Trophoblast cell (in vitro differentiated cells and primary cell): ENCODE measurements at regions not wholly inside any gene's neighbourhood (a gene's known extent, or its start where the extent isn't known, plus 50 kb on each side); places are given as distances from the start of the nearest gene placed in this dataset.

ENCODE experiments used
- DNase-seq, 2 donors: peaks; one replicate each; pipeline ENCODE4 v3.0.0-alpha.2; 2016
- H2AFZ ChIP-seq: 2 replicates; pipeline ENCODE4 v1.6.1; 2013; ENCODE audit warnings: low read length, moderate library complexity, mild to moderate bottlenecking; ENCODE audit not compliant: insufficient read depth, poor library complexity
- H2AK5ac ChIP-seq: 2 replicates; pipeline ENCODE4 v1.6.1; 2013; ENCODE audit warnings: mild to moderate bottlenecking, low read length
- H2BK120ac ChIP-seq: 2 replicates; pipeline ENCODE4 v1.6.1; 2013; ENCODE audit warnings: low read length, mild to moderate bottlenecking, moderate library complexity; ENCODE audit not compliant: insufficient read depth, poor library complexity
- H2BK12ac ChIP-seq: 2 replicates; pipeline ENCODE4 v1.6.1; 2013; ENCODE audit warnings: mild to moderate bottlenecking, low read length, moderate library complexity
- H2BK5ac ChIP-seq: 2 replicates; pipeline ENCODE4 v1.6.1; 2013; ENCODE audit warnings: low read length, low read depth, moderate library complexity, mild to moderate bottlenecking; ENCODE audit not compliant: poor library complexity
- H3K14ac ChIP-seq: 2 replicates; pipeline ENCODE4 v1.6.1; 2013; ENCODE audit warnings: mild to moderate bottlenecking, low read length
- H3K18ac ChIP-seq: 2 replicates; pipeline ENCODE4 v1.6.1; 2013; ENCODE audit warnings: mild to moderate bottlenecking, low read length
- H3K23ac ChIP-seq: 2 replicates; pipeline ENCODE4 v1.6.1; 2013; ENCODE audit warnings: low read length
- H3K27ac ChIP-seq: 2 replicates; pipeline ENCODE4 v1.5.1; 2013; ENCODE audit warnings: low read depth, mild to moderate bottlenecking, inconsistent platforms, low read length, moderate library complexity
- H3K27me3 ChIP-seq: 2 replicates; pipeline ENCODE4 v1.6.1; 2013; ENCODE audit warnings: inconsistent platforms, mild to moderate bottlenecking, low read length, moderate library complexity; ENCODE audit not compliant: insufficient read depth
- H3K36me3 ChIP-seq, 2 experiments: 1 replicate in 1 of 2; 2 replicates in 1 of 2; pipeline ENCODE4 v1.6.1; 2013; ENCODE audit warnings: low read length in 2 of 2, mild to moderate bottlenecking in 2 of 2, moderate library complexity in 1 of 2; ENCODE audit not compliant: insufficient read depth in 2 of 2, control insufficient read depth in 1 of 2
- H3K4ac ChIP-seq: 2 replicates; pipeline ENCODE4 v1.6.1; 2013; ENCODE audit warnings: low read depth, mild to moderate bottlenecking, low read length, moderate library complexity
- H3K4me1 ChIP-seq, 2 experiments: 1 replicate in 1 of 2; 2 replicates in 1 of 2; pipeline ENCODE4 v1.6.1; 2013; ENCODE audit warnings: low read length in 2 of 2, mild to moderate bottlenecking in 2 of 2, moderate library complexity in 1 of 2; ENCODE audit not compliant: insufficient read depth in 2 of 2, control insufficient read depth in 1 of 2
- H3K4me2 ChIP-seq: 2 replicates; pipeline ENCODE4 v1.6.1; 2013; ENCODE audit warnings: inconsistent platforms, mild to moderate bottlenecking, low read length, moderate library complexity
- H3K4me3 ChIP-seq: 2 replicates; pipeline ENCODE4 v1.5.1; 2013; ENCODE audit warnings: mild to moderate bottlenecking, low read depth, low read length, inconsistent platforms
- H3K79me1 ChIP-seq: one replicate; pipeline ENCODE4 v1.6.1; 2013; ENCODE audit warnings: low read length
- H3K79me2 ChIP-seq: 2 replicates; pipeline ENCODE4 v1.6.1; 2013; ENCODE audit warnings: low read length, mild to moderate bottlenecking; ENCODE audit not compliant: control insufficient read depth, insufficient read depth, poor library complexity
- H3K9ac ChIP-seq: 2 replicates; pipeline ENCODE4 v1.6.1; 2013; ENCODE audit warnings: mild to moderate bottlenecking, low read length
- H3K9me3 ChIP-seq: 2 replicates; pipeline ENCODE4 v1.6.1; 2013; ENCODE audit warnings: low read depth, mild to moderate bottlenecking, control low read depth, inconsistent platforms, low read length; ENCODE audit not compliant: insufficient read depth
- H4K12ac ChIP-seq: 2 replicates; pipeline ENCODE4 v1.6.1; 2013; ENCODE audit warnings: low read depth, mild to moderate bottlenecking, low read length, moderate library complexity
- H4K8ac ChIP-seq: 2 replicates; pipeline ENCODE4 v1.6.1; 2013; ENCODE audit warnings: low read depth, mild to moderate bottlenecking, low read length, moderate library complexity
- H4K91ac ChIP-seq: one replicate; pipeline ENCODE4 v1.6.1; 2013; ENCODE audit warnings: low read depth, mild to moderate bottlenecking, low read length, moderate library complexity
- WGBS: extraction: QIAGEN DNeasy Blood & Tissue Kit; methylation state at CpG from one replicate; pipeline ENCODE4 v1.1.7; 2013; ENCODE audit warnings: missing lambda C conversion rate; ENCODE audit not compliant: insufficient read length, insufficient coverage; ENCODE audit errors: extremely low coverage; 5-methylcytosine and 5-hydroxymethylcytosine counted together

DNA sequence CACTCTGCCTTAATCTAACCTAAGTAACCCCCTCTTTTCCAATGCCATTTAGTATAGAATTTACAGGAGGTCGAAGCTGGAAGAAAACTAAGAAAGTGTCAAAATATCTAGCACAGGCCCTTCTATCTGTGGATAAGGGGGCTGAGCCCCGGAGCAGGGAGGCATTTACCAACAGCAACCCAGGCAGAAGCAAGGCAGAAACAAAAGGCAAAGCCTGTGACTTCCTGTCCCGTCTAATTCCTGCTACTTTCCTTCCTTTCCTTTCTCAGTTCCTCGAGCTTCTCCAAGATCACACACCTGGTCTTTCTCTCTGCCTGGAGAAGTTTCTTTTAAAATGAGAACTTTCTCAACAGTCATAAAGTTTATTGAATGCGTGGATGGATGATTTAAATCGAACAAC lies 146.0 kb downstream of the FOXA2 start:
- Histone ChIP-seq H3K79me2 (no peaks in the 10 kb centered on the region), H3K4me1 (no peaks in the 10 kb centered on the region), H3K23ac (no peak overlapping the region), H2BK5ac (no peak overlapping the region), H2BK12ac (no peak overlapping the region), H4K91ac (no peak overlapping the region), H2AFZ (no peak overlapping the region), H3K14ac (no peak overlapping the region), H4K8ac (no peak overlapping the region), H2BK120ac (no peak overlapping the region), H3K27ac (no peak overlapping the region), H3K9me3 (peaks cover 3% of the 10 kb centered on the region), H3K36me3 (no peaks in the 10 kb centered on the region), H3K27me3 (no peaks in the 10 kb centered on the region), H3K9ac (no peak overlapping the region), H3K4me3 (no peak overlapping the region), H2AK5ac (no peak overlapping the region), H3K4me2 (no peak overlapping the region), H3K79me1 (no peaks in the 10 kb centered on the region), H3K4ac (no peak overlapping the region), H4K12ac (no peak overlapping the region), H3K18ac (no peak overlapping the region)
- no CpG with 5 or more reads among the region's 6 CpGs for WGBS
- DNase-seq, result no peak

DNA sequence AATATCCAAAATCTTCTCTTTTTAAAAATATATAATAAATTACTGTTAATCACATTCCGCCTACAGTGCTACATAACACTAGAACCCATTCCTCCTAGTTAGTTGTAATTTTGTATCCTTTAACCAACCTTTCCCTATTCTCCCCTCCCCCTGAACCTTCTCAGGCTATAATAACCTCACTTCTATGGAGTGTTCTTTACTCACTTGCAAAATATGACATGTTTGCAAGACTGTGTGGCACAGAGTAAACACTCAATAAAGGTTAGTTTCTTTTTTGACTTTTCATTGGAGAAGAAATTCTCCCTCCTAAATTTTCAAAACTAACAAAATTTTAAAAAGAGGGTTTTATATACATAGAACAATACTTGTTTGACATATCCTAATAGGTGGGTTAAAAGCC lies 147.0 kb downstream of the FOXA2 start:
- Histone ChIP-seq H3K23ac (no peak overlapping the region), H2BK120ac (no peak overlapping the region), H3K4me2 (no peak overlapping the region), H4K12ac (no peak overlapping the region), H3K79me2 (no peaks in the 10 kb centered on the region), H3K4ac (no peak overlapping the region), H2BK5ac (no peak overlapping the region), H3K27ac (no peak overlapping the region), H3K36me3 (no peaks in the 10 kb centered on the region), H4K8ac (no peak overlapping the region), H3K4me1 (no peaks in the 10 kb centered on the region), H3K4me3 (no peak overlapping the region), H3K9ac (no peak overlapping the region), H3K27me3 (no peaks in the 10 kb centered on the region), H3K14ac (no peak overlapping the region), H3K9me3 (peaks cover 3% of the 10 kb centered on the region), H3K18ac (no peak overlapping the region), H3K79me1 (no peaks in the 10 kb centered on the region), H2AK5ac (no peak overlapping the region), H4K91ac (no peak overlapping the region), H2AFZ (no peak overlapping the region), H2BK12ac (no peak overlapping the region)
- no peak for DNase-seq
- no CpG with 5 or more reads among the region's 1 CpG for WGBS

DNA sequence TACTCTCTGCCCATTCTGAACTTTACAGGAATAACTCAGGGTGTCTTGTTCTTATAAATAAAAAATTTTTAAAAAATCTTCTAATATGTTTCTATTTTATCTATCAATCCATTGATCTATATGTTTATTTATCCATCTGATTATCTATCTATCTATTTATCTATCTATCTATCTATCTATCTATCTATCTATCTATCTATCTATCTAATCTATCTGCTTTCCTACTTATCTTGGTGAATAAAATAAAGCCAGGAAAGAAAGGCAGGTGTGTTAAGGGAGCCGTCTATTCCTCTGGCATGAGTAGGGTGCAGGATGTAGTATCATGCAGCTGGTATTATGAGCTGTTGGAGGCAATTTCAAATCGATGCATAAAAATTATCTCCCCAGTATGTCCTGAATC lies 153.0 kb downstream of the FOXA2 start:
- Histone ChIP-seq H3K4me1 (no peaks in the 10 kb centered on the region), H3K79me2 (no peaks in the 10 kb centered on the region), H3K9ac (no peak overlapping the region), H2BK120ac (no peak overlapping the region), H2BK12ac (no peak overlapping the region), H4K8ac (no peak overlapping the region), H4K12ac (no peak overlapping the region), H3K9me3 (peaks cover 3% of the 10 kb centered on the region), H3K4me2 (no peak overlapping the region), H3K4me3 (no peak overlapping the region), H3K14ac (no peak overlapping the region), H3K4ac (no peak overlapping the region), H3K27me3 (peaks cover 3% of the 10 kb centered on the region), H4K91ac (no peak overlapping the region), H3K18ac (no peak overlapping the region), H2AK5ac (no peak overlapping the region), H3K23ac (no peak overlapping the region), H2BK5ac (no peak overlapping the region), H3K27ac (no peak overlapping the region), H3K36me3 (no peaks in the 10 kb centered on the region), H2AFZ (no peak overlapping the region), H3K79me1 (no peaks in the 10 kb centered on the region)
- WGBS, result no CpG with 5 or more reads among the region's 2 CpGs
- DNase-seq, result no peak

DNA sequence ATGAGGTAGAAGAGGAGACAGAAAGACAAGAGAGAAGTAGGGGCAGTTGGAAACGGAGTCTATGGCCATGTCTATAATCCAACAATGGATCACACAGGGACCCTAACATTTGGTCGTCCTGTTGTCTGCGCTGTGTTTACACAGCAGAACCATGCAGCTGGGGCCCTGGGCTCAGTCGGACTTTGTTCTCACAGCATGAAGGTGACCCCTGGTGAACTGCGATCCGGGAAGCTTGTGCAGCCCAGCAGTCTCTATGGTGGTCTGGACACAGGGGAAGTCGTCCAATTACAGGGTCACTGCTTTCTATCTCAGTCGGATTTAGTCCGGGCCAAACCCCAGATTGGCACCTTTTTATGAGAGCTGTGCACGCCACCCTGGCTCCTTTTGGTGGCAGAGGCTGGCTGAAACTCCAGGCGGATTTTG lies 153.6 kb downstream of the FOXA2 start:
- WGBS, result no CpG with 5 or more reads among the region's 11 CpGs
- no peak overlapping the region for H4K91ac ChIP-seq
- H3K23ac ChIP-seq, result no peak overlapping the region
- H3K27ac ChIP-seq, result no peak overlapping the region
- H3K4me3 ChIP-seq, result no peak overlapping the region
- no peak for DNase-seq
- H2BK5ac ChIP-seq, result no peak overlapping the region
- H2AK5ac ChIP-seq, result no peak overlapping the region
- H3K36me3 ChIP-seq, result no peaks in the 10 kb centered on the region
- no peaks in the 10 kb centered on the region for H3K79me2 ChIP-seq
- peaks cover 3% of the 10 kb centered on the region for H3K9me3 ChIP-seq
- H4K12ac ChIP-seq, result no peak overlapping the region
- no peaks in the 10 kb centered on the region for H3K4me1 ChIP-seq
- H3K14ac ChIP-seq, result no peak overlapping the region
- no peak overlapping the region for H4K8ac ChIP-seq
- H3K4me2 ChIP-seq, result no peak overlapping the region
- no peak overlapping the region for H2BK12ac ChIP-seq
- H3K27me3 ChIP-seq, result peaks cover 3% of the 10 kb centered on the region
- no peak overlapping the region for H2BK120ac ChIP-seq
- H3K4ac ChIP-seq, result no peak overlapping the region
- no peak overlapping the region for H3K9ac ChIP-seq
- H3K79me1 ChIP-seq, result no peaks in the 10 kb centered on the region
- no peak overlapping the region for H2AFZ ChIP-seq
- no peak overlapping the region for H3K18ac ChIP-seq
